Glutamatergic neuron (in vitro differentiated cells): ENCODE measurements at regions not wholly inside any gene's neighbourhood (a gene's known extent, or its start where the extent isn't known, plus 50 kb on each side); places are given as distances from the start of the nearest gene placed in this dataset.

Experiments
- DNase-seq: peaks from one replicate; pipeline ENCODE4 v3.0.0; 2022
- H3K27ac Mint-ChIP-seq: one replicate; pipeline ENCODE4 v1.8.0; 2020; ENCODE audit warnings: mild to moderate bottlenecking, mixed read lengths, inconsistent platforms; ENCODE audit not compliant: unreplicated experiment
- H3K27me3 Mint-ChIP-seq: one replicate; pipeline ENCODE4 v1.8.0; 2020; ENCODE audit warnings: mild to moderate bottlenecking, moderate library complexity, mixed read lengths, inconsistent platforms; ENCODE audit not compliant: unreplicated experiment
- H3K36me3 Mint-ChIP-seq: one replicate; pipeline ENCODE4 v1.8.0; 2020; ENCODE audit warnings: mild to moderate bottlenecking, mixed read lengths, inconsistent platforms; ENCODE audit not compliant: unreplicated experiment
- H3K4me1 Mint-ChIP-seq: one replicate; pipeline ENCODE4 v1.8.0; 2020; ENCODE audit warnings: mild to moderate bottlenecking, low read depth, mixed read lengths, inconsistent platforms; ENCODE audit not compliant: unreplicated experiment
- H3K4me3 Mint-ChIP-seq: one replicate; pipeline ENCODE4 v1.8.0; 2020; ENCODE audit warnings: mild to moderate bottlenecking, mixed read lengths, inconsistent platforms; ENCODE audit not compliant: unreplicated experiment
- H3K9me3 Mint-ChIP-seq: one replicate; pipeline ENCODE4 v1.8.0; 2020; ENCODE audit warnings: mild to moderate bottlenecking, moderate library complexity, mixed read lengths, inconsistent platforms; ENCODE audit not compliant: unreplicated experiment
- CTCF ChIP-seq: fragments of 200-600 bp; sonication (generic); IDR thresholded peaks from one replicate; pipeline ENCODE4 v1.5.0; 2021; ENCODE audit not compliant: partially characterized antibody, unreplicated experiment

GRCh38 chr1:80059940-80060339 is 1053.4 kb upstream of the ADGRL4 start:
- no peak for TF ChIP-seq CTCF
- Mint-ChIP-seq H3K9me3 (no peaks in the 10 kb centered on the region), H3K4me1 (no peaks in the 10 kb centered on the region)

GRCh38 chr1:80056179-80056578 is 1049.6 kb upstream of the ADGRL4 start:
- Mint-ChIP-seq H3K4me1 (no peaks in the 10 kb centered on the region), H3K36me3 (no peaks in the 10 kb centered on the region), H3K27me3 (peaks cover 5% of the 10 kb centered on the region), H3K9me3 (peaks cover 3% of the 10 kb centered on the region), H3K27ac (no peak overlapping the region), H3K4me3 (no peak overlapping the region)
- TF ChIP-seq CTCF: no peak
- no peak for DNase-seq

More at GRCh38 chr1:80059940-80060339, 1053.4 kb upstream of the ADGRL4 start:
- DNase-seq: no peak
- no peaks in the 10 kb centered on the region for H3K27me3 Mint-ChIP-seq
- H3K36me3 Mint-ChIP-seq: no peaks in the 10 kb centered on the region
- no peak overlapping the region for H3K27ac Mint-ChIP-seq
- no peak overlapping the region for H3K4me3 Mint-ChIP-seq

- no peak overlapping the region for H3K4me3 Mint-ChIP-seq
Observed at GRCh38 chr1:80054129-80054528, 1047.6 kb upstream of the ADGRL4 start.

GRCh38 chr1:80053613-80054012 is 1047.1 kb upstream of the ADGRL4 start:
- Mint-ChIP-seq H3K9me3 (peaks cover 3% of the 10 kb centered on the region), H3K4me3 (no peak overlapping the region), H3K27me3 (peaks cover 7% of the 10 kb centered on the region), H3K27ac (no peak overlapping the region), H3K36me3 (no peaks in the 10 kb centered on the region), H3K4me1 (no peaks in the 10 kb centered on the region)
- TF ChIP-seq CTCF: no peak
- no peak for DNase-seq

More at GRCh38 chr1:80054129-80054528, 1047.6 kb upstream of the ADGRL4 start:
- no peak overlapping the region for H3K27ac Mint-ChIP-seq
- peaks cover 7% of the 10 kb centered on the region for H3K27me3 Mint-ChIP-seq
- no peaks in the 10 kb centered on the region for H3K36me3 Mint-ChIP-seq
- peak; percentile 19 for DNase-seq
- no peaks in the 10 kb centered on the region for H3K4me1 Mint-ChIP-seq
- H3K9me3 Mint-ChIP-seq: peaks cover 3% of the 10 kb centered on the region
- TF ChIP-seq CTCF: no peak

- Mint-ChIP-seq H3K4me1 (no peaks in the 10 kb centered on the region), H3K27ac (no peak overlapping the region), H3K4me3 (no peak overlapping the region), H3K27me3 (peaks cover 7% of the 10 kb centered on the region), H3K9me3 (peaks cover 3% of the 10 kb centered on the region), H3K36me3 (no peaks in the 10 kb centered on the region)
- TF ChIP-seq CTCF: no peak
- DNase-seq: no peak
Observed at GRCh38 chr1:80050523-80050922, 1044.0 kb upstream of the ADGRL4 start.
